HG02938 (cell line): ENCODE measurements at regions not wholly inside any gene's neighbourhood (a gene's known extent, or its start where the extent isn't known, plus 50 kb on each side); places are given as distances from the start of the nearest gene placed in this dataset.
"Not testable (repeated sequence)": the region's sequence is repeated elsewhere in the genome, so short reads cannot be mapped to it uniquely, and the experiment has no call there.

ENCODE experiments used
- ATAC-seq: cut with Tn5 transposase; IDR thresholded peaks from one replicate; pipeline ENCODE4 v1.9.1; 2021; ENCODE audit warnings: mild to moderate bottlenecking, moderate library complexity; ENCODE audit not compliant: unreplicated experiment

- ATAC-seq: not testable (repeated sequence)
These were observed 153.9 kb upstream of the PLGLB2 start for GRCh38 chr2:87593784-87594610.

DNA sequence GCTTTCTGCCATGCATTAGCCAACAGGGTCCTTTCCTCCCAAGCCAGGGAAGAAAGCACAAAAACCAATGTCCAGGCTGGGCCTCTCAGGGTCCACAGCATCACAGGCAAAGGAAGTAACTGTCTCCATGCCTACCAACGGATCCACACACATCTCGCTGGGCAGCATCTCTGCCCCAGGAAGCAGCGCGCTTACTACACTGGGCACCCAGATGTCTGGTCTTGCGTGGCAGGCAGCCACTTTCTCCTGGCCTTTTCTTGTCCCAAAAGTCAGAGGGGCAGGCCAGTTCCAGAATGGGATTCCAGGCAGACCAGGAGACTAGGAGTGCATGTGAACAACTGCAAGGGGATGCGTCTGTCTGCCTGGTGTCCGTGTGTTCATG lies 153.3 kb upstream of the PLGLB2 start:
- not testable (repeated sequence) for ATAC-seq

DNA sequence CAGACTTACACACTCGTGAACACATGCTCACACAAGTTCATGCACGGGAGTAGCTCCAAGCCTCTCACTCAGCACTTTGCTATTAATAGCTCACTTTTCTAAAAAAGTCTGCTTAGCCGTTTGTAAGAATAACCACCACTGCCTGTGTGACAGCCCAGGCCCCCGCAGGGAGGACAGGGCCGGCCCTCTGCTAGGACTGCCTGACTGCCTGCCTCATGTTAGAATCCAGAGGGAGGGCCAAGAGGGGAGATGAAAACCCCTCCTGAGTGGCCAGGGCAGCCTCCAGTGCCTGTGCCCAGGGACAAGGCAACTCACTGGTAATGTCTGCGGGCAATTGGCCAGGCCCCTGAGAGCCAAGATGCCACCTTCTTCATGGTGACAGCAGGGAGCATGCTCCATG lies 152.9 kb upstream of the PLGLB2 start:
- not testable (repeated sequence) for ATAC-seq

- not testable (repeated sequence) for ATAC-seq
These were observed 146.9 kb upstream of the PLGLB2 start for GRCh38 chr2:87600961-87601360.

- not testable (repeated sequence) for ATAC-seq
These were observed 145.8 kb upstream of the PLGLB2 start for GRCh38 chr2:87602118-87602517.

GRCh38 chr2:87602728-87603127 lies 145.2 kb upstream of the PLGLB2 start:
- ATAC-seq: not testable (repeated sequence)

DNA sequence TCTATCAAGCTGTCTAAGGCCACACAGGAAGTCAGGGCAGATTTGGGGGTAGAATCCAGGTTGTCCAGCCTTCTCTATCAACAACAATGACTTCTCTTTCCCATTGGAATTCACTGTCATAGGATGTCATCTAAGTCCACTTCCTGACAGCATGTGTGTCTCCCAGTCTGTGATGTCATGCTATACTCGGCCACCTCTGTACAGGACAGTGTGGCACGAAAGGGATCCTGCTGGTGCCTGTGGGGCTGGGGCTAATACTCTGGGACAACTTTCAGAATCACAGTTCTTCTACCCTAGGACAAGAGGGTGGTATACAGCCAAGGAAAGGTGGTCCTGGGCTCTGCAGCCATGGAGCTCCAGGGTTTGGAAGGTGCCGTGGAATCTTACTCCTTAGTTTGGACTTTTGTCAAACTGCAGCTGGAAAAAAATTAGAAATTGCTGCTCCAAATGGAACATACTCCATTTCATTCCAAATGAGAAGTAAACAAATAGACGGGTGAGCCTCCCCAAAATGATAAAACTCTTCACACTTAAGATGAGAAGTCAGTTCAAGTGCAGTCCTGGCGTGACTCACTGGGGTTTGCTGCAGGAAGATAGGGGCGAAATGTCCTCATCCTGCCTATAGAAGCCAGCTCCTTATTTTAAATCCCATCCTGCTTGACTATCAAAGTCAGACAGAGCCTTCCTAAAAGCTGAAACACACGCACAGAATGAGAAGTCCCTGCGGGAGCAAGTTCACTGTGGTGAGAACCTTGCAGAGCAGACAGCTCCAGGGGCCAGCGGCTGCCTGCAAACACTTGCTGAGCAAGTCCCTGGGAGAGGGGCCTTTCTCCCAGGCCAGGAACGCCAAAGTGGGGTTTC lies 144.2 kb upstream of the PLGLB2 start:
- not testable (repeated sequence) for ATAC-seq

DNA sequence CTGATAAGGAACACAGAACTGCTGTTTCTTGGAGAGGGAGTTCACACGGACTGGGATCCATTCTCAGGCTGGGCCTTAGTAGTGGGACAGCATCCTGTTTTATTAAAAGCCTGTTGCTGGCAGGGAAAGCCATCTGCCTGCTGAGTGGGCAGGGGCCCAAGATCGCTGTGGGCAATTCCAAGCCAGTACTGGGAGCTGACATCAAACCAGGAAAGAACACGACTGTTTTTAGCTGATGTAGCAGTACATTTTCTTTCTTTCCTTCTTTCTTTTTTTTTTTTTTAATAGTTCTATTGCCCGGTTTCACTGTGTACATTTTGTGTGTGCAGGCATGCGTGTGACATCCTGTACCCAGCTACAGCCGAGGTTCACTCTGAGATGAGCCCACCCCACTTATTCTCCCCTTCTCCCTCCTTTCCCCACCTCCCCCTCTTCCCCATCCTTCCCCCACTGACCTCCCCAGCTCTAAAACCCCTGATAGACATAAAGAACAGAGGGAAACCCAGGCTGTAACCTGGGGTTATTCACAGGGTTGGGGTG lies 143.5 kb upstream of the PLGLB2 start:
- ATAC-seq: not testable (repeated sequence)

GRCh38 chr2:87604980-87605379 lies 142.9 kb upstream of the PLGLB2 start:
- not testable (repeated sequence) for ATAC-seq

- not testable (repeated sequence) for ATAC-seq
These were observed 139.3 kb upstream of the PLGLB2 start for GRCh38 chr2:87608377-87609166.

DNA sequence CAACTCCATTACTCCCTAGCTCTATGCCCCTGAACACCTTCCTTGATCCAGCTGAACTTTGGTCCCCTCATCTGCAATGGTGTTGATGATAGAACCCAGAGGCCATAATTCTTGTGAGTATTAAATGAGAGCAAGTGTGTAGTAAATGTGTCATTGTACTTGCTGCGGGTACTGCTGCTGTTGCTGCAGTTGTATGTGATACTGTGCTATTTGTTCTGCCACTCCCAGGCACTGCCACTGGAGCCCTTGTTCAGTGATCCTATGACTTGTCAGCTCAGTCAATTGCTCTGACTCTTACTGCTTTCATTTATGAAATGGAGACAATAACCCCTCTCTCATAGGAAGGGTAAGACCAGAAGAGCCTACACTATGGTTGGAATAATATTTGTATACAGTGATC lies 136.9 kb upstream of the PLGLB2 start:
- not testable (repeated sequence) for ATAC-seq

- ATAC-seq: not testable (repeated sequence)
These were observed 136.5 kb upstream of the PLGLB2 start for GRCh38 chr2:87611416-87611815.

DNA sequence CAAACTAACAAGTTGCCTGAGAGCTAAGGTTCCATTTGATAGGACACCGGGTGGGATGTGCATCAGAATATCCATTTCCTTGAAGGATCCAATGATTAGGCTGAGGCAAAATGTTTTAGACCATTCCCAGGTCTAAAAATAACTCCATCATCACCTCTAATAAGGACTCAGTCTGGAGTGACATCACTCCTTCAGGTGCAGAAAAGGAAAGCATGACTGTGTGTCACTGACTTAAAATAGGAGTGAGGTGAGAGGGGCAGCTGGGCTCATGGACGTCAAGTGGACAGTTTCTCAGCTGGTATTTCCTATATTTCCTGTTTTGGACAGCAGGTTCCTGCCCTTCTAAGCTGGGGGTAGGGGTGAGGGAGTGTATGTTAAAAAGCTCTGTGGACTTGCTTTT lies 135.9 kb upstream of the PLGLB2 start:
- not testable (repeated sequence) for ATAC-seq

DNA sequence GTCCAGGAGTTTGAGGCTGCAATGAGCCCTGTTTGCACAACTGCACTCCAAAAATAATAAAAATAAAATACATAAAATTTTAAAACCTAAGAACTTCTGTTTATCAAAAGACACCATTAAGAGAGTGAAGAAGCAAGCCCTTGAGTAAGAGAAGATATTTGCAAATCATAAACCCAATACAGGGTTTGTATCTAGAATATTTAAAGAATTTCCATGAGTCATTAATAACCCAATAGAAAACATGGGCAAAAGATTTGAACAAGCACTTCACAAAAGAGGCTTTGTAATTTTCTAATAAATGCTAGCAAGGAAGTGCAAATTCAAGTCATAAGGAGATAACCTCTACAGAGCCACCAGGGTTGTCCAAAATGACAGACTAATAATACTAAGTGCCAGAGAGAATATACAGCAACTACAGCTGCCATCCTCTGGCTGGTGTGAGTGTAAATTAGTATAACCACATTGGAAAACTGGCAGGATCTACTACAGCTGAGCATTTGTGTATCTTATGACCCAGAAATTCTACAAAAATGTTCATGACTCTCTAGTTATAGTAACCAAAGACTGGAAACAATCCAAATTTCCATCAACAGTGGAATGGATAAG lies 133.0 kb upstream of the PLGLB2 start:
- ATAC-seq: not testable (repeated sequence)

GRCh38 chr2:87619121-87619520 lies 128.8 kb upstream of the PLGLB2 start:
- ATAC-seq: not testable (repeated sequence)

- ATAC-seq: not testable (repeated sequence)
These were observed 126.7 kb upstream of the PLGLB2 start for GRCh38 chr2:87621139-87621538.

GRCh38 chr2:87622720-87623119 lies 125.2 kb upstream of the PLGLB2 start:
- not testable (repeated sequence) for ATAC-seq

DNA sequence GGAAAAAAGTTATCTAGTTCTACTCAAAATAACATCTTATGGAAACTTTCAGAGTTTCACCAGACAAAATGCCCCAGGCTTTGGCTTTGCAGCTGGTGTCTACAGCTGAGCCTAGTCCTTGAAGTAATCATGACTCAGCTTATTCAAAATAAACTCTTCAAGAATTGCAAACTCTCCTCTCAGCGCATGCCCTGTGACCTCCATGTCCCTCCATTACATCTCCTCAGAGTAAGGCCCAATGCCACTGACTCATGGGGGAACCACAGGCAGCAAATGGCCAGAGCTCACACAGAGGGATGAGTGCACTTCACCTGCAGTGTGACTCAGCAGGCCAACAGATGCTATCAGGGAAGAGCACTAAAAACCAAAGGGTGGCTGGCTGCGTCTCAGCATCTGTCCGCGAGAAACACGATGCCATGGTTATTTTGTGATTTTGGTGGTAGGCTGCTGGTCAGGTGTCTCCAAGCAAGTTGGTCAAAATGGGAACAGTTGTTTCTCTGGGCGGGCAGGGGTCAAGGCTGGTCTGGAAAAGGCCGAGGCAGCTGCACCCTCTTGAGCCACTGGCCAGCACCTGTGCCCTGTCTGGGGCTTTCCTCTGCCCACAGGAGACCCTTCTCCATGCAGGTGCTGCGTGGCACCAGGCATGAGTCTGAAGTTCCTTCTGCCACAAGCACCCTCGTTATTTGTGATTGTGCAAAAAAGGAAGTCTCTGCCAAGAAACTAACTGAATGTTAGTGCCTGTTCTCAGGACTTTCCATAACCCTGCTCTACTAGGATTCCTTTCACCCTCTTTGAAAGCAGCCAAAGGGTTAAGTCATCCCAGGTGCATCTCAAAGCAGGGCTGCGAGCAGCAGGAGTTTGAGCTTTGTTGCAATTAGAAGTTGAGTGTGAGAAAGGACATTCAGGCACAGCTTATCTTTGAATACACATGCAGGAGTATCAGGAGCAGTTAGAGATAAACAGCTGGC lies 118.1 kb upstream of the PLGLB2 start:
- ATAC-seq: not testable (repeated sequence)

DNA sequence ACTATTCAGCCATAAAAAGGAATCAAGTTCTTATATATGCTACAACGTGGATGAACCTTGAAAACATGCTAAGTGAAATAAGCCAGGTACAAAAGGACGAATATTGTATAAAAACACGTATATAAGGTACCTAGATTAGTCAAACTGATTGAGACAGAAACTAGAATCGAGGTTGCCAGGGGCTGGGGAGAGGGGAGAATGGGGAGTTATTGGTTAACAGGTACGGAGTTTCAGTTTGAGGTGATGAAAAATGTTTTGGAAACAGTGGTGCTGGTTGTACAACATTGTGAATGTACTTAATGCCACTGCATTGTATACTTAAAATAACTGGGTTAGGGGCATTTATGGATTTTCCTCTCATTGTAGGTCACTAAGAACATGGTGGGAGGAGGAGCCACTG lies 117.0 kb upstream of the PLGLB2 start:
- ATAC-seq: peak; percentile 59
